Calu3 (cell line): ENCODE measurements at regions not wholly inside any gene's neighbourhood (a gene's known extent, or its start where the extent isn't known, plus 50 kb on each side); places are given as distances from the start of the nearest gene placed in this dataset.

Experiments
- BruUV-seq: library from RNA; stranded (reverse); fragments of 400-500 nt; replicated peaks from 2 replicates; lab custom pipeline; 2021; lab: Mats Ljungman, UMichigan
- CTCF ChIA-PET: fragments of 300-600 bp; sonication (Branson Sonifier 250); formaldehyde crosslinking; loops from one replicate; lab custom pipeline; 2022; ENCODE audit warnings: antibody characterized with exemption; lab: Charles Lee
- DNase-seq: peaks from one replicate; pipeline ENCODE4 v3.0.0; 2022
- H3K27ac Mint-ChIP-seq: one replicate; pipeline ENCODE4 v1.8.0; 2022; ENCODE audit warnings: mixed read lengths; ENCODE audit not compliant: unreplicated experiment
- H3K27me3 Mint-ChIP-seq: one replicate; pipeline ENCODE4 v1.8.0; 2022; ENCODE audit warnings: mixed read lengths; ENCODE audit not compliant: unreplicated experiment
- H3K36me3 Mint-ChIP-seq: one replicate; pipeline ENCODE4 v1.8.0; 2022; ENCODE audit warnings: mild to moderate bottlenecking, moderate library complexity, mixed read lengths; ENCODE audit not compliant: insufficient read depth, unreplicated experiment
- H3K4me1 Mint-ChIP-seq: one replicate; pipeline ENCODE4 v1.8.0; 2022; ENCODE audit warnings: mild to moderate bottlenecking, low read depth, mixed read lengths; ENCODE audit not compliant: unreplicated experiment
- H3K4me3 Mint-ChIP-seq: one replicate; pipeline ENCODE4 v1.8.0; 2022; ENCODE audit warnings: mild to moderate bottlenecking, low read depth, moderate library complexity, mixed read lengths; ENCODE audit not compliant: unreplicated experiment
- H3K9me3 Mint-ChIP-seq: one replicate; pipeline ENCODE4 v1.8.0; 2022; ENCODE audit warnings: low read depth, mixed read lengths; ENCODE audit not compliant: unreplicated experiment
- intact Hi-C: fragments of 100-400 bp; cut with micrococcal nuclease; formaldehyde crosslinking; loops from one replicate; pipeline ENCODE4 v1.10.0; 2022; ENCODE audit not compliant: unreplicated experiment
- TF ChIP-seq, protein P1 (sequence below): fragments of 200-600 bp; IDR thresholded peaks from one replicate; pipeline ENCODE4 v1.8.0; 2022; ENCODE audit warnings: antibody characterized with exemption; ENCODE audit not compliant: unreplicated experiment

DNA sequence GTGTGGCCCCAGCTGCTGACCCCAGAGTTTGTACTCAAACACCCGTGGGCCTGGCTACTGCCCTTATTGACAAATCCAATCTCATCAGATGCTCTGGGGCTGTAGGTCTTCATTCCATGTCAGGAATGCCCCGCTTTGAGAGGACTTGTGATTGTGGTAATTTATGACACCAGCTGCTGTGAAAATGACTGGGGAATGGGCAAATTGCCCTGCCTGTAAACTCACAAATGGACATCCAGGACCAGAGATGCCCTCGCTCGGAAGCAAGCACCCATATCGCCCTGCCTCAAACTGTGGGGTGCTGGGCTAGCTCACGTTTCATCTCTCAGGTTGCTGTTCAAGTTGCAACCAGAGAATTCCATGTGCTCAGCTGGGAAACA lies 225.9 kb upstream of the MAP3K1 start:
- Mint-ChIP-seq H3K27me3 (no peaks in the 10 kb centered on the region), H3K36me3 (no peaks in the 10 kb centered on the region), H3K4me3 (no peak overlapping the region), H3K9me3 (peaks cover 3% of the 10 kb centered on the region), H3K27ac (no peak overlapping the region), H3K4me1 (no peaks in the 10 kb centered on the region)
- CTCF ChIA-PET: interaction anchor here (0.8 kb wide), 1 partner anchor 11 kb away, joined by 5 read pairs; no protein-coding TSS in a partner anchor
- no TSS peak for BruUV-seq
- intact Hi-C loops: no loop called here
- TF ChIP-seq, protein P1, sequence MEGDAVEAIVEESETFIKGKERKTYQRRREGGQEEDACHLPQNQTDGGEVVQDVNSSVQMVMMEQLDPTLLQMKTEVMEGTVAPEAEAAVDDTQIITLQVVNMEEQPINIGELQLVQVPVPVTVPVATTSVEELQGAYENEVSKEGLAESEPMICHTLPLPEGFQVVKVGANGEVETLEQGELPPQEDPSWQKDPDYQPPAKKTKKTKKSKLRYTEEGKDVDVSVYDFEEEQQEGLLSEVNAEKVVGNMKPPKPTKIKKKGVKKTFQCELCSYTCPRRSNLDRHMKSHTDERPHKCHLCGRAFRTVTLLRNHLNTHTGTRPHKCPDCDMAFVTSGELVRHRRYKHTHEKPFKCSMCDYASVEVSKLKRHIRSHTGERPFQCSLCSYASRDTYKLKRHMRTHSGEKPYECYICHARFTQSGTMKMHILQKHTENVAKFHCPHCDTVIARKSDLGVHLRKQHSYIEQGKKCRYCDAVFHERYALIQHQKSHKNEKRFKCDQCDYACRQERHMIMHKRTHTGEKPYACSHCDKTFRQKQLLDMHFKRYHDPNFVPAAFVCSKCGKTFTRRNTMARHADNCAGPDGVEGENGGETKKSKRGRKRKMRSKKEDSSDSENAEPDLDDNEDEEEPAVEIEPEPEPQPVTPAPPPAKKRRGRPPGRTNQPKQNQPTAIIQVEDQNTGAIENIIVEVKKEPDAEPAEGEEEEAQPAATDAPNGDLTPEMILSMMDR: no peak
- no peak for DNase-seq

DNA sequence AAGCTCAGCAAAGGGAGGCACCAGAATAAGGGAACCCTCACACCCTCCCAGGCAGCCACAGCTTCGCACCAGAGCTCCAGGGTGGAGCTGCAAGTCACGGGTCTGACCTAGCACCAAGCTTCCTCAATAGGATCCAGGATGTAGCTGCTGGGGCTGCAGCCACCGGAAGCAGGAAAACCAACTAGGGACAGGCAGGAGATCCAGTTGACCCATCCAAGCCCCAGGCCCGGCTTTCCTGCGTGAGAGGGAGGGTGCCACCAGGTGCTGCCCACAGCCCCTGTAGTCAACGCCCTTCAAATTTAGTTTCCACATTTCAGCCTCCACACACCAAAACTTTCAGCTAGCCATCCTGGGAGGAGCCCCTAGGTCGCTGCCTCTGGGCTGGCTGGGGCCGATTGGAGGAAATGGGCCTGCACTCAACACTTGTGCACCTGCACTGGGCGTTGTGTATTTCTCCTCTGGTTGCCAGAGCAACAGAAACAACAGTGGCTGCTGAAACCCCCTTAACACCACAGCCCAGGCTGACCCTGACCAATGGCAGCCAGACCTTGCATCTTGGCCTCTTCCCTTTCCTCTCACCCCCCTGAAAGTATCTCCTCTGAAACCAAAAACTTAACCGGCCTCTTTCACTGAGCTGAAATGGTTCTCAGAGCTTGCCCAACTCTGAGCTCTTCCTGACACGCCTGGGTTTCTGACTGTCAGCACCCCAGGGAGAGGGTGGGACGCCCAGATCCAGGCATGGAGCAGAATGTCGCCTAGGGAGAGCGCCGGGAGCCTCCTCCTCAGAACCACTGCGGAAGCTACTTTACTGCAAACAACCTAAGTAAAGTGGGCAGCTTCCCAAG lies 226.5 kb upstream of the MAP3K1 start:
- H3K9me3 Mint-ChIP-seq: peaks cover 1% of the 10 kb centered on the region
- no peaks in the 10 kb centered on the region for H3K4me1 Mint-ChIP-seq

DNA sequence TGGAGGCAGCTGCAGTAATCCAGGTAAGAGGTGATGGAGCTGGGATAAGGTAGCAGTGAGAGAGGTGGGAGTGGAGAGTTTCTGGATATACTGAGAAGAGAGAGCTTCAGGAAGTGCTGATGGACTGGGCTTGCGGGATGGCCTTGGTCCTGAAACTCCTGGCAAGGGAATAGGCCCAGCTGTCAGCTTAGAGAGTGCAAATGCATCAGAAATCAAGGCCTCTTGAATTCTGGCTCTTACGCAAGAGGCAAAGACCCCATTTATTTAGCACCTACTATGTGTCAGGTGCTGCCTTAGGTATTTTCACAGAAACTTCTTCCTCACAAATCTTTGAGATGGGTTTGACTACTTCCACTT lies 227.2 kb upstream of the MAP3K1 start:
- no TSS peak for BruUV-seq
- intact Hi-C loops: no loop called here
- peaks cover 3% of the 10 kb centered on the region for H3K9me3 Mint-ChIP-seq
- no peaks in the 10 kb centered on the region for H3K4me1 Mint-ChIP-seq
- no peaks in the 10 kb centered on the region for H3K36me3 Mint-ChIP-seq
- H3K27me3 Mint-ChIP-seq: no peaks in the 10 kb centered on the region
- H3K27ac Mint-ChIP-seq: peak overlapping the region; percentile 33
- TF ChIP-seq, protein P1: no peak
- CTCF ChIA-PET: interaction anchor here (1.1 kb wide), 1 partner anchor 29 kb away, joined by 6 read pairs; no protein-coding TSS in a partner anchor
- no peak overlapping the region for H3K4me3 Mint-ChIP-seq
- no peak for DNase-seq

More for the DNA sequence above, 226.5 kb upstream of the MAP3K1 start:
- CTCF ChIA-PET: interaction anchor here (0.6 to 1.1 kb wide), 3 partner anchors 10 to 630 kb away, joined by 5 to 6 read pairs (median 5); no protein-coding TSS in a partner anchor
- no peak for DNase-seq
- intact Hi-C loops: no loop called here
- BruUV-seq: no TSS peak
- no peak overlapping the region for H3K4me3 Mint-ChIP-seq
- H3K27ac Mint-ChIP-seq: no peak overlapping the region
- no peaks in the 10 kb centered on the region for H3K36me3 Mint-ChIP-seq
- TF ChIP-seq, protein P1: no peak
- H3K27me3 Mint-ChIP-seq: no peaks in the 10 kb centered on the region

DNA sequence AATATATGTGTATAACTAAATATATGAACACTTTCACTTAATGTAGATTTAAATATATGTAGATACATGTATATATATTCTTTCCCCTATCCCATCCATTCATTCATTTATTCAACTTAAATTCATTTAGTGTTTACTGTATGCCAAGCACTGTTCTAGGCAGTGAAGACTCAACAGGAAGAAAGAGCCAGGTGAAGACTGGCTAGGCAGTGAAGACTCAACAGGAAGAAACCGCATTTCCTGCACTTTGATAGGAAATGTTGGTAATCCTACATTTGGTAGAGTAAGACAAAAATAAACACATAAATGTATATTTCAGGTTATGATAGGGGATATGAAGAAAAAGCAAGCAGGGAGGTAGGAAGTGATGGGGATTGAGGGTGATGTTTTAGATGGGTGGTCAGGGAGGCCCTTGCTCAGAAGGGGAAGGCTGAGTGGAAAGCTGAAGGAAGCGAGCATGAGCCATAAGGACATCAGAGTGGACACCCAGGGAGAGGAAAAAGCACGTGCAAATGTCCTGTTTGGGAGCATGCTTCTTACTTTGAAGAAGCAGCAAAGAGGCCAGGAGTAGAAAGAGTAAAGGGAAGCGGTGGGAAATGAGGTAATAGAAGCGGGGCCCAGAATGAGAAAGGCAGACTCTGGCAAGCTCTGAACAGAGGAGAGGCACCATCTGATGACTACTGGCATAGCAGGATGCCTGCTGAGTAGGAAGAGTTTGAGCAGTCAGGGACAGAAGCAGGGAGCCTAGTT lies 227.8 kb upstream of the MAP3K1 start:
- peak overlapping the region; percentile 33 for H3K27ac Mint-ChIP-seq
- H3K4me1 Mint-ChIP-seq: no peaks in the 10 kb centered on the region
- CTCF ChIA-PET: no interaction called here
- TF ChIP-seq, protein P1: no peak
- H3K4me3 Mint-ChIP-seq: no peak overlapping the region
- no TSS peak for BruUV-seq
- DNase-seq: no peak
- peaks cover 3% of the 10 kb centered on the region for H3K9me3 Mint-ChIP-seq
- intact Hi-C loops: no loop called here
- H3K36me3 Mint-ChIP-seq: no peaks in the 10 kb centered on the region
- no peaks in the 10 kb centered on the region for H3K27me3 Mint-ChIP-seq
